H1 (cell line): ENCODE measurements at regions not wholly inside any gene's neighbourhood (a gene's known extent, or its start where the extent isn't known, plus 50 kb on each side); places are given as distances from the start of the nearest gene placed in this dataset. TPM values are rescaled to one million over a fixed set of nuclear protein-coding genes. Genes with fewer than 3 reads are reported as not detected.

ENCODE experiments used
- CTCF ChIP-seq, 3 experiments: IDR thresholded peaks; 1 replicate in 2 of 3; 2 replicates in 1 of 3; pipeline versions ENCODE4 v1.5.1 to v1.6.1; 2011; ENCODE audit warnings: low read length in 3 of 3, mild to moderate bottlenecking in 3 of 3, inconsistent platforms in 2 of 3, low read depth in 1 of 3, moderate library complexity in 1 of 3; ENCODE audit not compliant: insufficient read depth in 1 of 3; ENCODE audit errors: control extremely low read depth in 1 of 3
- MAFK ChIP-seq: IDR thresholded peaks from 2 replicates; pipeline ENCODE4 v1.6.1; 2012; ENCODE audit warnings: low read depth, mild to moderate bottlenecking, improper control_type of control experiment, low read length
- MAX ChIP-seq: IDR thresholded peaks from 2 replicates; pipeline ENCODE4 v1.6.1; 2012; ENCODE audit warnings: inconsistent platforms
- RAD21 ChIP-seq, 2 experiments: IDR thresholded peaks in 1 of 2; conservative IDR thresholded peaks in 1 of 2; 2 replicates each; pipeline ENCODE4 v1.6.1; 2011; ENCODE audit warnings: low read depth in 2 of 2, low read length in 2 of 2, improper control_type of control experiment in 1 of 2, inconsistent platforms in 1 of 2, mild to moderate bottlenecking in 1 of 2, moderate library complexity in 1 of 2
- SIX5 ChIP-seq: IDR thresholded peaks from 2 replicates; pipeline ENCODE4 v1.6.1; 2011; ENCODE audit warnings: mild to moderate bottlenecking, low read depth, low read length
- USF2 ChIP-seq: IDR thresholded peaks from 2 replicates; pipeline ENCODE4 v1.6.1; 2011; ENCODE audit warnings: low read length, improper control_type of control experiment
- small RNA-seq: library from polyadenylated mRNA; stranded (forward); fragments of <200 nt; extraction: miRNeasy Mini kit (QIAGEN cat#:217004); gene quantifications from one replicate; pipeline ENCODE3, GENCODE V24; 2013; ENCODE audit not compliant: insufficient read depth

- peak; percentile 50 to 67 (median 50) for TF ChIP-seq CTCF (IDR thresholded peaks at IDR 0.05; ENCODE audit: control extremely low read depth in 1 of 3, insufficient read depth in 1 of 3, low read depth in 1 of 3, low read length in 3 of 3)
- peak; percentile 41; the same call in 1 of the 2 replicates for TF ChIP-seq USF2
- peak; percentile 34; the same call in 1 of the 2 replicates for TF ChIP-seq MAX
- TF ChIP-seq RAD21 (IDR thresholded peaks at IDR 0.05 in 1 of 2, conservative IDR thresholded peaks at IDR 0.05 in 1 of 2; ENCODE audit: low read depth in 2 of 2, low read length in 2 of 2), result peak; percentile 78 to 79
- TF ChIP-seq SIX5, result no peak
- peak; percentile 2; the same call in 1 of the 2 replicates for TF ChIP-seq MAFK
Measured at GRCh38 chr7:4631380-4632179, 50.5 kb upstream of the FOXK1 start (continued).

Small RNA genes lying in the stretch of these regions (small RNA-seq; reads per million reads assigned to genes)
- gene CYP3A54P, result not detected
